BE2C (cell line): ENCODE measurements at regions not wholly inside any gene's neighbourhood (a gene's known extent, or its start where the extent isn't known, plus 50 kb on each side); places are given as distances from the start of the nearest gene placed in this dataset.

Experiments used
- DNase-seq: peaks from one replicate; pipeline ENCODE4 v3.0.0-alpha.2; 2020
- H3K27me3 ChIP-seq: fragments of 250-450 bp; sonication (Bioruptor Pico); 2 replicates; pipeline ENCODE4 v1.5.1; 2020; ENCODE audit warnings: mild to moderate bottlenecking
- H3K36me3 ChIP-seq: fragments of 250-450 bp; sonication (Bioruptor Pico); 2 replicates; pipeline ENCODE4 v1.5.1; 2020; ENCODE audit warnings: mild to moderate bottlenecking
- H3K4me1 ChIP-seq: fragments of 250-450 bp; sonication (Bioruptor Pico); 2 replicates; pipeline ENCODE4 v1.5.1; 2020
- H3K4me3 ChIP-seq: 2 replicates; pipeline ENCODE4 v1.5.1; 2011; ENCODE audit warnings: low read depth, low read length
- H3K9me3 ChIP-seq: fragments of 250-450 bp; sonication (Bioruptor Pico); 2 replicates; pipeline ENCODE4 v1.5.1; 2020
- TF ChIP-seq, protein P1 (sequence below): IDR thresholded peaks from 2 replicates; pipeline ENCODE4 v1.5.1; 2012; ENCODE audit warnings: mild to moderate bottlenecking, low read depth, low read length

DNA sequence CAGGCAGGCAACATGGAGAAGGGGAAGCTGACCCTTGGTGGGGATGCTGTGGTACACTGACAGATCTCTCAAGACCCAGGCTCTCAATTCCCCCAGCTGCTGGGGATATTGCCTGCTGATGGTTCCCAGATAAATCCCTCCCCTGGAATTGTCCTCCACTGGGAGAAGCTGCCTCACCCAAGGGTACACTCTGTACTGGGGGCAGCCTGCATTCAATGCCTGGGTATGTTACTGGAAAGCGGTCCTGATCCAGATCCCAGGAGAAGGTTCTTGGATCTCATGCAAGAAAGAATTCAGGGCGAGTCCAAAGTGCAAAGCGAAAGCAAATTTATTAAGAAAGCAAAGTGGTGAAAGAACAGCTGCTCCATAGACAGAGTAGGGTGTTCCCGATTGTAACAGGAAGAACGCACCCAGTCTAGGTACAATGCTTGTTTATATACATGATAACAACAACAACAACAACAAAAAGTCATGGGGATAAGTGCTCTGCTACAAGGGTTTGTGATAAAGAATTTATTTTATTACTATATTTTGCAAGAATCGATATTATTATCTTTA lies 591.5 kb upstream of the ADAMTS9 start:
- TF ChIP-seq, protein P1, sequence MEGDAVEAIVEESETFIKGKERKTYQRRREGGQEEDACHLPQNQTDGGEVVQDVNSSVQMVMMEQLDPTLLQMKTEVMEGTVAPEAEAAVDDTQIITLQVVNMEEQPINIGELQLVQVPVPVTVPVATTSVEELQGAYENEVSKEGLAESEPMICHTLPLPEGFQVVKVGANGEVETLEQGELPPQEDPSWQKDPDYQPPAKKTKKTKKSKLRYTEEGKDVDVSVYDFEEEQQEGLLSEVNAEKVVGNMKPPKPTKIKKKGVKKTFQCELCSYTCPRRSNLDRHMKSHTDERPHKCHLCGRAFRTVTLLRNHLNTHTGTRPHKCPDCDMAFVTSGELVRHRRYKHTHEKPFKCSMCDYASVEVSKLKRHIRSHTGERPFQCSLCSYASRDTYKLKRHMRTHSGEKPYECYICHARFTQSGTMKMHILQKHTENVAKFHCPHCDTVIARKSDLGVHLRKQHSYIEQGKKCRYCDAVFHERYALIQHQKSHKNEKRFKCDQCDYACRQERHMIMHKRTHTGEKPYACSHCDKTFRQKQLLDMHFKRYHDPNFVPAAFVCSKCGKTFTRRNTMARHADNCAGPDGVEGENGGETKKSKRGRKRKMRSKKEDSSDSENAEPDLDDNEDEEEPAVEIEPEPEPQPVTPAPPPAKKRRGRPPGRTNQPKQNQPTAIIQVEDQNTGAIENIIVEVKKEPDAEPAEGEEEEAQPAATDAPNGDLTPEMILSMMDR = no peak

DNA sequence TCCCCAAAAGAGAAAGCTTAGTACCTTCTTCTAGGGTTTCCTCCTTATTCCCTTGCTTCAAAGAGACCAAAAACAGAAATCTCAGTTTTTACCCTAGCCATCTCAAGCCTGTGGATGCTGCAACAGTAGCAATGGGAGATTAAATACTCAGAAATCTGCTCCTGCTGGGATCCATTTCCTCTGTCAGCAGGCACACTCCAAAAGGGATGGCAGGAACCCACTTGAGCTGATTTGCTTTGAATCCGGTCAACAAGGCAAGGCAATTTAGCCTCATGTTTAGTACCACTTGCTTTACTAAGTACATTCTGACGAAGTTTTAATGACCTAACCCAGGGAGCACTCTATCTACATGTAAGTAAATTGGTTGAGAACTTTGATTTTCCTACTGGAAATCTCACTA lies 590.0 kb upstream of the ADAMTS9 start:
- Histone ChIP-seq H3K27me3 (no peaks in the 10 kb centered on the region), H3K4me1 (no peaks in the 10 kb centered on the region)

More for the DNA sequence above, 591.5 kb upstream of the ADAMTS9 start:
- Histone ChIP-seq H3K9me3 (no peaks in the 10 kb centered on the region), H3K4me1 (no peaks in the 10 kb centered on the region), H3K27me3 (no peaks in the 10 kb centered on the region), H3K36me3 (no peaks in the 10 kb centered on the region), H3K4me3 (no peak overlapping the region)
- peak; percentile 8 for DNase-seq

DNA sequence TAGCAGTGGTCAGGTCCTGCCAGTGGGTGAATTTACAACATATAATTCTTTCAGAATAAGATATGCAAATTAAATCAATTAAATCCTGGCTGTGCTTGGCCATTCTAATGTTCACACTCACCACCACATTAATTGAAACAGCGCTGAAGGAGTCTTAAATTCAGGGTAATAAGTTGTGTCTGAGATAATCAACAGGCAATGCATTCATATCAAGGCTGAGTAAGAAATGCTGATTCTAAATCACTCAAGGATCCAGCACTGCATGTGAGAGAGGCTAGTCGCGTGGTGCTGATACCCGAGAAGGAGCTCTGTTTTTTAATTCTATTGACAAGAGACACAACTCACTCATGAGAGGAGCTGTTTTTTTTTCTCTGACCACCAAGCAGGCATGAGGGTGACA lies 588.8 kb upstream of the ADAMTS9 start:
- no peak for DNase-seq
- Histone ChIP-seq H3K4me3 (no peak overlapping the region), H3K36me3 (no peaks in the 10 kb centered on the region), H3K9me3 (no peaks in the 10 kb centered on the region), H3K4me1 (no peaks in the 10 kb centered on the region), H3K27me3 (no peaks in the 10 kb centered on the region)
- TF ChIP-seq, protein P1 = no peak

More for the DNA sequence above, 590.0 kb upstream of the ADAMTS9 start:
- no peak overlapping the region for H3K4me3 ChIP-seq
- no peaks in the 10 kb centered on the region for H3K36me3 ChIP-seq
- no peaks in the 10 kb centered on the region for H3K9me3 ChIP-seq
- TF ChIP-seq, protein P1 = no peak
- no peak for DNase-seq

DNA sequence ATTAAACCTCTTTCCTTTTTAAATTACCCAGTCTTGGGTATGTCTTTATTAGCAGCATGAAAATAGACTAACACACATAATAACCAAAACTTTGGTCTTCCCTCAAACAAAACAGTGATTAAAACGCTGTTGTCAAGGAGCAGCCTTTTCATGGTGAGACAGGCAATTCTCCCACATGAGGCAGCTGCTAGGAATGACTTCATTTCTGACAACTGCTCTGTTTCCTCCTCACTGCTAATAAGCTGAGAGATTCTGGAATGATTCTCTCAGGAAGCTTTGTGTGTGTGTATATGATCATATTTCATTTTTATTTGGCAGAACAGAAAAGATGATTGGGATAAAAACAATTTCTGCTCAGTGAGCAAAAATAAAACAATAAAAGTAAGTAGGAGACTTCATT lies 580.6 kb upstream of the ADAMTS9 start:
- Histone ChIP-seq H3K9me3 (no peaks in the 10 kb centered on the region), H3K27me3 (no peaks in the 10 kb centered on the region), H3K4me3 (no peak overlapping the region), H3K36me3 (no peaks in the 10 kb centered on the region), H3K4me1 (no peaks in the 10 kb centered on the region)
- no peak for DNase-seq
- TF ChIP-seq, protein P1 = no peak

DNA sequence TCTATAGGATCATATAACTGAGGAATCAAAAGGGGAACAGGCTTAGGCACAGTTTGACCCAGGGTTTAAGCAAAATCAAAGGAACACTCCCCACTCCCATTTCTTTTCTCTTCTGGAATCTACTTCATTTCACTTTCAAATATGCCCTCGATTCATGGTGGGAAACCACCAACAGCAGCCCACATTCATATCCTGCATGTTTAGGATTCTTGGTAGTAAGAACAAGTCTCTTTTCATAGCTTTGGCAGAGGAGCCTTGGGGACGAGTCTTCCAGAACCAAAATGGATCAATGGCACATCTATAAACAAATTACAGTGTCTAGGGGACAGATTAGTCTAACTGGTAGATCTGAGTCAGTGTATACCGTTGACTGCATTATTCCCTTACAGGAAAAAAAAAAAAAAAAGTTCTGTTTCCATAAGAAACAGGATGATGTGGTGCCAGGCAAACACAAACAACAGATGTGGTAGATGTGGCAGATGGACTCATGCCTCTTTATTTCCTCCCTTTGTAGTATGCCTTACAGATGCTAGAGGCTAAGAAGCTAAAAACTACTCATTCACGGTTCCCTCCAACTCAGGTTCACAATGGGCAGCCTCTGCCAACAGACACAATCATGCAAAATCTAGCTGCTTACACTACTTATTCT lies 578.3 kb upstream of the ADAMTS9 start:
- DNase-seq = no peak
- H3K9me3 ChIP-seq = no peaks in the 10 kb centered on the region
- no peaks in the 10 kb centered on the region for H3K27me3 ChIP-seq
- no peaks in the 10 kb centered on the region for H3K4me1 ChIP-seq
- H3K4me3 ChIP-seq = no peak overlapping the region
- H3K36me3 ChIP-seq = no peaks in the 10 kb centered on the region
- TF ChIP-seq, protein P1 = no peak

DNA sequence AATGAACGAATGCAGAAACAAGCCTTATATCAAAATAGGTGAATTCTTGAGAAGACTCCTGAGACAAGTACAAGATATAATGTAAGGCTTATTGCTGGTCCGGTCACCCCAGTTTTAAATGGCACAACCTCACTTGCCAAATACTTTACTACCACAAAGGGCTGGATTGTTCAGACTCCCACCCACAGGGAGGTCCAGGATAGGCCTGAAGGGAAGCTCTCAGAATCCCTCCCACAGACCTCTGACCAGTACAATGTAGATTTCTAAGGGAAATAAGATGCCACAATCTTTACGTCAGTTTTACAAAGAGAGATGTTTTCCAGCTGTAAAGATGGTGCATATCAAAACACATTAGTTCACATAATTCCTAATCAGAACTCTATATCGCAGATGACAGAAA lies 577.7 kb upstream of the ADAMTS9 start:
- DNase-seq = no peak
- Histone ChIP-seq H3K36me3 (no peaks in the 10 kb centered on the region), H3K27me3 (no peaks in the 10 kb centered on the region), H3K4me3 (no peak overlapping the region), H3K4me1 (no peaks in the 10 kb centered on the region), H3K9me3 (no peaks in the 10 kb centered on the region)
- TF ChIP-seq, protein P1 = no peak
